GM18511 (cell line): ENCODE measurements at regions not wholly inside any gene's neighbourhood (a gene's known extent, or its start where the extent isn't known, plus 50 kb on each side); places are given as distances from the start of the nearest gene placed in this dataset.
A peak's percentile ranks its signal among the peaks of the same experiment; 100 is the strongest.

Source experiments
- ATAC-seq: cut with Tn5 transposase; IDR thresholded peaks from one replicate; pipeline ENCODE4 v1.9.1; 2021; ENCODE audit warnings: mild to moderate bottlenecking, moderate library complexity; ENCODE audit not compliant: unreplicated experiment

DNA sequence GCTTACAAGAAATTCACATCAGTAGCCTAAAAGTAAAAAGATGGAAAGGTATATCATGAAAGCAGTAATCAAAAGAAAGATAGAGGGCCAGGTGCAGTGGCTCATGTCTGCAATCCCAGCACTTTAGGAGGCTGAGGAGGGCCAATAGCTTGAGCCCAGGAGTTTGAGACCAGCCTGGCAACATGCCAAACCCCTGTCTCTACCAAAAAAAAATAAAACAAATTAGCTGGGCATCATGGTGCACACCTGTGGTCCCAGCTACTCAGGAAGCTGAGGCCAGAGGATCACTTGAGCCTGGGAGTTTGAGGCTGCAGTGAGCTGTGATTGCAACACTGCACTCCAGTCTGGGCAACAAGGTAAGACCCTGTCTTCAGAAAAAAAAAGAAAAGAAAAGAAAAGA is 55.5 kb downstream of the GSPT2 start:
- ATAC-seq = no peak

DNA sequence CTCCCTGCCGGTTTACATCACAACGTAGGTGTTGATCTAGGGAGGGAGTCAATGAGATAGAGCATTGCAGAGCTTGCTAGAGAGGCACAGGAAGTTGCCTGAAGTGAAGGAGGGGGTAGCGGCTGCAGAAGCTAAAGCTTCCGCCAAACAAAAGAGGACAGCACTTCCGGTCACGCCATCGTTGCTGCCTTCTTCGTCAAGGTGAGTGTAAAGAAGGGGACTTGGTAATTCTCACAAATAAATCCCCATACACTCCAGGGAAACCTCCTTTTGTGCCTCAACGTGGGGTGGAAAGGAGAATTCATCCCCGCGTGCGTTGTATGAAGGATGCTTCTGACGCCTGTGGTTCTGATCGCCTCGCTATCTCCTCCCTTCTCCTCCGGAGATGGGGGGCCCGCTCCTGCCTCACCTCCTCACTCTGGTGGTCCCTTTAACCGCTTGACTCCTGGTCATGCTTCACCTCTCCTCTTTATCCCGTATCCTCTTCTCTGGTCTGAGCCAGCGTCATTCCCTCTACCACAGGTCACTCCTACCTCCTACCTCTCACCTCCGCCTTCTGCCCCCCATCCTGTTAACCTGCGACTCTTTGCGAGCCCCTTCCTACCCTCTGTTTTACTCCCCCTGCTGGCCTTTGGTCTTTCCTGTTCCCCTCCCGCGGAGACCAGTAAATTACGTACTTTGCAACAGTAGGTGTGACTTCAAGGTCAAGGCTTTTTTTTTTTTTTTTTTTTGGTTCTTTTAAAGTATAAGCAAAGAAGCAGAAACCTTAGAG is 59.9 kb downstream of the GSPT2 start:
- peak; percentile 96 for ATAC-seq

DNA sequence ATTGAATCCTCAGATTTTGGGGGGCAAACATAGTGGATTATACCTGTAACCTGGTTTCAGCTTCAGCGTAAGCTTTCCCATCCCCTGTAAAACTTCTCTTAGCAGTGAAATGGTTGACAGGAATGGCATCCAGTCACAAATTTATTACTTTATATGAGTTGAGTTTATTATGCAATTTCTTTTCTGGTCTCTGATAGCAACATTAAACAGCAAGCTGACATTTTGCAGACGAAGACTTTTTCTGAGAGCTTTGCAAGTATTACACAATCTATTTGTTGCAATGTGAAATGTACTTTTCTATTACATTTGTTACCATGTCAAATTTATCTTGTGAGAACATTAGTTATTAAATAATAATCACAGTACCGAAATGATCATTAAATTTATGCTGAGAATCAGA is 60.6 kb downstream of the GSPT2 start:
- ATAC-seq = no peak

DNA sequence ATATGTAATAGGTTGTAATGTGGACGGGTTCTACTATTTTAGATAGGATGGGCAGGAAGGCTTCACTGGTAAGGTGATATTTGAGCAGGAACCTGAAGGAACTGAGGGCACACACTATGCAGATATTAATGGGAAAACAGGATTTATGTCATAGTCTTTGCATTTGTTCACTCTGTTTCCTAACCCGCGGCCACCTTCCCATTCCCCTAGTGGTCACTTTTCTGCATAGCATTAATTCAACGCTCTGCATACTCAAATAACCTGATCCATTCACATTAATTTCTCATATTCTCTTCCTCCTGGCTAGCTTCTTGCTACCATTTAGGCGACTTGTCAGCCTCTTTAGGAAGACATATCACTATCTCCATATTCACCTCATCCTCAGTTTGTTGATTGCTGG is 61.5 kb downstream of the GSPT2 start:
- no peak for ATAC-seq

DNA sequence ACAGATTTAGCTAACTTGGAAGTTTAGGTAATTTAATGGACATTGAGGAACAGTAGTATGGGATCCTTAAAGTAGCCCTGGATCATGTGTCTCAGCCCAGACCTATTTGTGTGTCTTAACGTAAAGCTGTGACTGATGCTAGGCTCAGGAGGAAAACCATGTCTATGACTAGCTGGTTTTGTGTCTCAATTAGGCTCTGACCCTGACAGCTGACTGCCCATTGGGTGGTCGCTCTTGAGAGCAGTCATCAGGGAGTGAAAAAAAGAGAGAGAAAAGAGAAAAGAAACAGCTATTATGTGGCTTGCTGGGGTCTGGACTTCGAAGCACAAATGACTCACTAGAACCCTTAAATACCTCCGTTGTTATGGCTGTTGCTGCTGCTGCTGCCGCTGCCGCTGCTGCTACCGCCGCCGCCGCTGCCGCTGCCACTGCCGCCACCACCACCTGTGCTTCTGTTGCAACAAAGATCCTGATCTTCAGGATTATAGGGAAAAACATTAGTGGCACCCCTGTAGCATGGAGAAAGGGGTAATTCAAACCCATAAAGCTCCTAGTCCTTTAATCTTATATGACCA is 70.7 kb downstream of the GSPT2 start:
- no peak for ATAC-seq

DNA sequence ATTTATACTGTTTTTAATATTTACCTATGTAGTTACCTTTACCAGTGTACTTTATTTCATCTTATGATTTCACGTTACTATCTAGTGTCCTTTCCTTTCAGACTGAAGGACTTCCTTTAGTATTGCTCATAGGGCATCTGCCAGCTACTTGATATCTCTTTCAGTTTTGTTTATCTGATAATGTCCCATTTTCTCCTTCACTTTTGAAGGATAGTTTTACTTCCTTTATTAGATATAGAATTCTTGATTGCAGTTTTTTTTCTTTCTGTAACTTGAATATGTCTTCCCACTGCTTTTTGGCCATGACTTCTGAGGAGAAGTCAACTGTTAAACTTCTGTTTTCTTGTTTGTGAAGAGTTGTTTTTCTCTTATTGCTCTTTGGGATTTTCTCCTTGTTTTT is 69.4 kb upstream of the MAGED1 start:
- ATAC-seq = no peak

DNA sequence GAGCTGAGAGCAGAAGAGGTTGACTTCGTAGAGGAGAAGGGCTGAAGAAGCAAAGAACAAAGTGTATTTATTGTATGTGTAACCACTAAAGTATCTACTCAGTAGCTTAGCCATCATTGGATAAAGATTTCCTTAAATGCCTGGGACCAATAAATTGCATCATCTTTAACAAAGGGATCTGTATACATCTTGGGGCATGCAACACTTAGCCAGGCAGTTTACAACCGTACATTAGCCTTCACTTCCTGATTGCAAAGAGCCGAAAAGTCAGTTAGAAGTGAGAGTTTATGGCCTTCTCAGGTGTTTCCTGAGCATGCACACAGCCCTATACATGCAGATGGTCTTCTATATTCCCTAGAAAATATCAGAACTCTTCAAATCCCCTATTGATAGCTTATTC is 68.0 kb upstream of the MAGED1 start:
- ATAC-seq = no peak

DNA sequence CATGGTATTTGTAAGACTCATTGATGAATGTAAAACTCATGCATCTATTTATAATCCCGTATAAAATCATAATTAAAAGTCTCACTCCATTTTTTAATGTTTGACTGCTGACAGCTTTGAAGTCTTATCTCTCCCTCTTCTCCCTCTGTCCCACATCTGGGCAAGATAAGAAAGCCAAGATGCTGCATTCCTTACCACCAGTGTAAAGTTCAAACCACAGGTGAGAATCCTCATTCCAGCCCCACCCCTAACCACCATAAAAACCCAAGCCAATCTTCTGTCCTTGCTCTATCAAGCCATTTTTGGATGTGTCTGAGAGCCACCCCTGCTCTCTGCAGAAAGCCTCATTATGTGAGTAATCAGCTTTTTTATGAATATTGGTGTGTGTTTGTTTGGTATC is 59.3 kb upstream of the MAGED1 start:
- ATAC-seq = no peak

DNA sequence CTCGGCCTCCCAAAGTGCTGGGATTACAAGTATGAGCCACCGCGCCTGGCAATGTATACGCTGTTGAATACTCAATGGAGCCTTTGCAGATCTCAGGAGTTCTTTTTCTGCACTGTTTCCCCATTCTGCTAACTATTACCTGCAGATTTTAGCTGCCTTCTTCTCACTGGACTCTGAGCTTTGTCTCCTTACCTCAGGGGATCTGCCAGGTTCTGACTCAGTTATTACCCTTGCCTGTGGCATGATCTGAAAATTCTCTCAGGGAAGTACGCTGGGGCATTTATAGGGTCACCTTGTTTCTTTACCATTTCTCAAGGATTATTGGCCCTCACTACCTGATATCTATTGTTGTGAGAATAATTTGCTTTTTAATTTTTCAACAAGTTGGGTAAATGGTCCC is 56.6 kb upstream of the MAGED1 start:
- no peak for ATAC-seq

DNA sequence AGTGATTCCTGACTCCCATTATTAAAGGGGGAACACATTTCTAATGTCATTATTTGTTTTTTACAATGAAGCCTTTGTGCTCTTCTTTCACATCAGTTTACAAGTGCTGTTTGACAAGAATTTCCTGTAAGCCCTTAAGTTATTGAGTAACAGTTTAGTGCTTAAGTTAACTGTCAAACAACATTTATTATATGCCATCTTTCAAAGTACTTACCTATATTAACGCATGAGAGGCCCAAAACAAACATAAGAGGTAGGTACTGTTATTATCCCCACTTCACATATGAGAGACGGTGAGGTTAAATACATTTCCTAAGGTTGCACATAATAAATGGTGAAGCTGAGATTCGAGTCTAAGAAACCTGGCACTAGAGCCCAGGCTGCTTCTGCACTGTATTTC is 56.0 kb upstream of the MAGED1 start:
- ATAC-seq = no peak

DNA sequence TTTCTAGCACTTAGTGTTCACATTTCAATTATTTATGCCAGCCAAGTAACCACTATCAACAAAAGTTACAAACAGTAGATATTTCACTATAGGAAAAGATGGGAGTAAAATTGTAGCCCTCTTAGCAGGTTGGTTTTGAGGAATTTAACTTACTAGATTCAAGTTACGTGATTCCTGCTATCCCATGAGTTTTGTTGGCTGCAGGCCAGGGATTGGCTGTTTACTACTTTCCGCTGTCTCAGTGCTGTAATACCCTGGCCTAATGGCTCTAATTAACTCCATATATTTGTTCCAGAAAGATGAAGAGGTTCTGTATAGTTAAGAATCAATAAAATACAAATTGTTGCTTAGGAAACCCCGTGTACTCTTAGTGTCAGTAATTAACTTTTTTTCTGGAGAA is 55.5 kb upstream of the MAGED1 start:
- ATAC-seq = no peak
